HG03103 (cell line): ENCODE measurements at regions not wholly inside any gene's neighbourhood (a gene's known extent, or its start where the extent isn't known, plus 50 kb on each side); places are given as distances from the start of the nearest gene placed in this dataset.

Source experiments
- ATAC-seq: cut with Tn5 transposase; IDR thresholded peaks from one replicate; pipeline ENCODE4 v1.9.1; 2021; ENCODE audit warnings: low read depth; ENCODE audit not compliant: unreplicated experiment

- ATAC-seq, result no peak
Observed at GRCh38 chr2:15701341-15701907, 109.8 kb downstream of the DDX1 start.

DNA sequence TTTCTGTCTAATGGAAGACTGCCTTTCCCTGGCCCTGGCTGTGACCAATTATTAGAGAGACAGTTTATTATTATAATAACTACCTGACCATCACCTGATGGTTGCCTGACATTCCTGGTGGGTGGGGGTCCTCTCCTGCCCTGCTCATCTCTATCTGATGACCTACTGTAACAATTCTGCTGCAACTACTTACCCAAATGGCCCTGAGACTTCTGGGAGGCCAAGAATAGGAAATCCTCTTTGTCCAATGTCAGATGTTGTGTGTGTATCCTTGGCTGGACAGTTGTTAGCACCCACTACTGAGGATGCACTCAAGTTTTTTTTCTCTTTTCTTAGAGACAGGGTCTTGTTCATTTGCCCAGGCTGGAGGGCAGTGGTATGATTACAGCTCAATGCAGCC lies 110.3 kb downstream of the DDX1 start:
- ATAC-seq, result no peak

DNA sequence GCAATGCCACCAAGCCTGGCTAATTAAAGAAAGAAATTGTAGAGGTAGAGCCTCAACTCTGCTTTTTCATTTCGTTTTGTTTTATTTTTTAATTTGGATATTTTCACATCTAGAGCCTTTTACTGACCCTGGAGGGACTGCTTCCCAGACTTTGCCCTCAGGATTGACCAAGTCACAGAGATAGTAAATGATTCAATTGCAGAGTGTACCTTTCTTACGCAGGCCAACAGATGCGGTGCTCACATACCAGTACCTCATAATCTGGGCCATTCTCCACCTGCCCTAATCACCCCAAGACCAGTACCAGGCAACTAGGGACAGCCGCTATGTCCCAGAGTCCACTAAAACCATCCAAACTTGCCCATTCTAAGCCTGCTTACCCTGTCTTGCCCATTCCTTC lies 110.8 kb downstream of the DDX1 start:
- ATAC-seq, result no peak

- no peak for ATAC-seq
Observed at GRCh38 chr2:15703365-15703869, 111.7 kb downstream of the DDX1 start.

- no peak for ATAC-seq
Observed at GRCh38 chr2:15704086-15704787, 112.6 kb downstream of the DDX1 start.

DNA sequence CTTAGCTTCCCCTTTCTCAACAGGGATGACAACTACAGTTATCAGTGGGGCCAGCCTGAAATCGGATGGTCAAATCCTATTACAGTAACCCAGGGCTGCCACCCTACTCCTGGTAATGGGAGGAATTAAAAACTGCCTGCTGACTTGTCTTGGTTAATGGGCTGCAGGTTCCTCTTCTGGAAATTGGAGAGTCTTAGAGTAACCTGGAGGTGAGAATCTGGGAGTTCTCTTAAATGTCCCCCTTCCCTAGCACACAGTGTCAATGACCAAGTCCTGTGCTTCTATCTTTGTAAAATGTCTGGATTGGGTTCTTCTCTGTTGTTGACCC lies 113.1 kb downstream of the DDX1 start:
- no peak for ATAC-seq

DNA sequence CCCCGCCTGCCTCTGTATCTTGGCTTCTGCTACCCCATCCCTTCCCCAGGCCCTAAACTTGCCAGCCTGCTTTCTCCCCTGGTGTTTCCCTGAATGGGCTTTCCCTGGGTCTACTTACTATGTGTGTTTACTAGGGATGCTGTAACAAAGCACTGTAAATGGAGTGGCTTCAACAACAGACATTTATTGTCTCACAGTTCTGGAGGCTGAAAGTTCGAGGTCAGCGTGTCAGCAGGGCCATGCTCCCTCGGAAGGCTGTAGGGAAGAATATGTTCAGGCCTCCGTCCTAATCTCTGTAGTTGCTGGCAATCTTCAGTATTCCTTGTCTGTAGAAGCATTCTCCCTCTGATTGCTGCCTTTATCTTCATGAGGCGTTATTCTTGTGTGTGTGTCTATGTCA lies 113.6 kb downstream of the DDX1 start:
- no peak for ATAC-seq

- no peak for ATAC-seq
Observed at GRCh38 chr2:15705839-15706386, 114.2 kb downstream of the DDX1 start.

DNA sequence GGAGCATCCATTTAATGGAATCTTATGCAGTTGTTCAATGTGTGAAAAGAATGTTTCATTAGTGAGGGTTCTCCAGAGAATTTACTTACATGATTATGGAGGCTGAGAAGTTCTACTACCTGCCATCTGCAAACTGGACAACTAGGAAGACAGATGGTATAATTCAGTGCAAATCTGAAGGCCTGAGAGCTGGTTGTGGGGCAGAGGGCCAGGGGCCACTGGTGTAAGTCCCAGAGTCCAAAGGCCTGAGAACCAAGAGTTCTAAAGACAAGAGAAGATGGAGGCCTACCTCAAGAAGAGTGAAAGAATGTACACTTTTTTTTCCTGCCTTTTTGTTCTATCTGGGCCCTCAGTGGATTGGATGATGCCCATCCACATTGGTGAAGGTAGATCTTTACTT lies 114.8 kb downstream of the DDX1 start:
- no peak for ATAC-seq

DNA sequence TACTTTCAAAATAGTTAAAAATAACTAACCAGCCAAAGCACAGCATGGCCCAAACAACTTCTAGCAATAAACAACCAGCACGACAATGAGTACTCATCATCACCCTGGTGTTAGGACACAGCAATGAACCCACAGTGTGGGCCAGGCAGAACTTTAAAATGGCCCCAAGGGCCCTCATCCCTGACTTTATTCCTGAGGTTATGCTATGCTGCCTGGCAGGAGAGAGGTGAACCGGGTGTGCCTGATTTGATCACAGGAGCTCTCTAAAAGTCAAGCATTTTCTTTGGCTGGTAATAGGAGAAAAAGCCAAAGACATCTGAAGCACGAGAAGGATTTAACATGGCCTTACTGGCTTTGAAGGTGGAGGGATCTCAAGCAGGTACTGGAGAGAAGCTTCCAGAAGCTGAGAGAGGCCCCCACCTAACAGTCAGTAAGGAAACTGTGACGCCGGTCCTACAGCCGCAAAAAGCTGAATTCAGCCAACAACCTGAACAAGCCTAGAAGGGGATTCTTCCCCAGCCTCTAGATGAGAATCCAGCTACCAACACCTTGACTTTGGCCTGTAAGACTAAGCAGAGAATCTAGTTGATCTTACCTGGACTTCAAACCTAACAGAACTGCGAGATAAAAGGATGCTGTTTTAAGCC lies 115.4 kb downstream of the DDX1 start:
- no peak for ATAC-seq

DNA sequence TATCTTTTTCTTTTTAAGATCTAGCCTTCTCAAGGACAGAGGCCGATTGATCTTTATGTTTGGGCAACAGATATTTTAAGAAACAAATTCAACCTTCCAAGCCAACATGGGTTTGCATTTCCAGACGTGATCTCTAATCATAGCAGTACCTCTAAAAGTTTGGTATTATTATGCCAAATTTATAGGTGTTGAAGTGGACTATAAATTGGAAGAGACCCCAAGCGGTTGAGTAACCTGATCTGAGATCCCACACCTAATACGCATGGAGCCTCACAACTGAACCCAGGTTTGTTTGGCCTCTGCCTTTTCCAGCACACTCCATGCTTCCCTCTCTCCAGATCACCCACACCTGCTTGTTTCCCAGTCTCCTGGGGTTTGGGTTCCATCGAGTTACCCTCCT lies 116.5 kb downstream of the DDX1 start:
- no peak for ATAC-seq

- ATAC-seq, result no peak
Observed at GRCh38 chr2:15708865-15709820, 117.5 kb downstream of the DDX1 start.

DNA sequence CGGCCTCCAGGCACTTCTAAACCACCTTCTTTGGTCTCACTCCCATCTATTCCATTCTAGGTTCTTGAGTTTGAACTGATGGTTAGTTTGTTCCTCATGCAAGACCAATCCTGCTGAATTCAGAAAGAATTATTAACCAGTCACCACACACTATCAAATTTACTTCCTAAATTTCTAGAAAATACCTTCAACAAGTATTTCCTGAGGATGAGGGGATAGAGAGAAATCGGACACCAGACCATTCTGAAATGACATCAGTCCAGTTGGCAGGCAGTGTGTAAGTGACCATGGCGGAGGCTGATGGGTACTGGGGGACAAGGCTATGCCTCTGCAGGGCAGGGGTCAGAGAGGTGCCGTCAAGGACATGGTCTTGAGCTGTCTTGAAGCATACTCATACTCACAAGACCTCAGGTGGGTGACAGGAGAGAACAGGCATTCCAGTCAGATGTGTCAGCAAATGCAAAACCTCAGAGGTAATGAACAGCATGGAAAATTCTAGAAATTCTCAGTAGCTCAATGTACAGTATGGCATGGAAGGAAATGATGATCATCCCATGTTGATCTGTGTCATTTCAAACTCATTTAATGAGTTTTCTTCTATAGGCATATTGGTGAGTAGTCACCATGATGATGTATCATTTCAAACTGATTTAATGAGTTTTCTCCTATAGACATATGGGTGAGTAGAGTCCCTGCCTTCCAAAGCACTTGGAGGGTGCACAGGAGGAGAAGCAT lies 119.6 kb downstream of the DDX1 start:
- ATAC-seq, result no peak

DNA sequence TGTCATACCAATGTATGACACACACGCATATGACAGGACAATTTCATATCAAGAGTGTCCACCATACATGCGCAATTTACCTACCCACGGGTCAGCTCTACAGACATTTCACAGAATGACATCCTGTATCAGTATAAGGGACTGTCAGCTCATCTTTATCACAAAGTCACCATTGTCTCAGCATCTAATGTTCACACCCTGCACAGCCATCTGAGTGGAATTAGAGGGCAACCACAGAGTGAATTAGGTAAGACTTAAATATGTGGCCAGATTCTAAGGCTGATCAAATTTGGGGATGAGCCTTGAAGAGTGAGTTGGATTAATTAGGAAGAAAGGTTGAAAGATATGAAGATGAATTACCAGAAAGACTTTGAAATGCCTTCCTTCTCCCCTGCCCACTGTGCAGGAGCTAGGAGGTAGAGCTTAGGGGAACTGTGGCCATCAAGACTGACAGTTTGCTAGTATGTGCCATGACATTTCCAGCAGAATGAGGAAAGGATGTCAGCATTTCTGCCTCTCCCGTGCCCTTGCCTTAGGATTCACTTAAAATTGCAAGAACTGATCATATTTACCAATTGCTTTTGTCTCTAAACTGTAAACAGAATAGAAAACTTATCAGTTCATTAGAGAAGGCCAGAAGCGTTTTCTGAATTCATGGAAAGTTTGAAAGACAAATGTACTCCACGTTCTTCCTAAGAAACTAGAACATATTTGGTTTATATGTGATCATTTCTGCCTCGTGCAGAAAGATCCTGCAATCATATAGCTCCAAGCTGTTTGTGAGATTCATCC lies 121.1 kb downstream of the DDX1 start:
- ATAC-seq, result no peak

DNA sequence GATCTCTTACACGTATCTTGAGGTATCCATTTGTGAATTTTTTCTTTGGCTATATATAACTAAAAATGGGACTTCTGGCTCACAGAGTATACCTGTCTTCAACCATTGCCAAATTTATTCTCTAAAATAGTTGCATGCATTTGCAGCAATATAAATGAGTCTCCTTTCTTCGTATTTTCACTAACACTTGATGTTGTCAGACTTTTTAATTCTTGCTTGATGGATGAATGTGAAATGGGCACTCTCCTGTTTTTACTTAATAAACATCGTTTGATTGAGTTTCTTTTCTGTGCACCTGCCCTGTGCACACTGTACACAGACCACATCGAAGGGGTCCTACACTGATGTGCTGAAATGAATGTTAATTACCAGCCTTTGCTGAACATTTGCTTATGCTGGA lies 121.8 kb downstream of the DDX1 start:
- ATAC-seq, result no peak

GRCh38 chr2:15714002-15714401 lies 122.3 kb downstream of the DDX1 start:
- ATAC-seq, result no peak

DNA sequence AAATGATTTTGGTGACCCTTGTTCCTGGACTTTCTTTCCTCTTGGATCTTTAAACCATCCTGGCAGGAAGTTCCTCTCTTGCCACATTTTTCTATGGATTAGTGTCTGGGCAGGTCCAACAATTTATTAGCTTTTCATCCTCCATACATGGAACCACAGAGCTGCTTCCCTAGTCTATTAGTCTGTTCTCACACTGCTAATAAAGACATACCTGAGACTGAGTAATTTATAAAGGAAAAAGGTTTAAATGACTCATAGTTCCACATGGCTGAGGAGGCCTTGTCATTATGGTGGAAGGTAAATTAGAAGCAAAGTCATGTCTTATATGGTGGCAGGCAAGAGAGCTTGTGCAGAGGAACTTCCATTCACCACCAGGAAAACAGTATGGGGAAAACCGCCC lies 122.9 kb downstream of the DDX1 start:
- no peak for ATAC-seq

GRCh38 chr2:15715596-15715995 lies 123.9 kb downstream of the DDX1 start:
- no peak for ATAC-seq
